Stimulated activated naive B cell treated with anti-CD40 and anti-IgM and Interleukin-4, amounts not matched to agents 10 μg/mL and 1 μg/mL and 100 μg/mL, for 72 hours (primary cell): ENCODE measurements at regions not wholly inside any gene's neighbourhood (a gene's known extent, or its start where the extent isn't known, plus 50 kb on each side); places are given as distances from the start of the nearest gene placed in this dataset.

Source experiments
- ATAC-seq, 2 donors: fragments of 150-1000 bp; cut with Tn5 transposase; replicated peaks; 2 replicates each; pipeline ENCODE4 v1.10.0; 2021; ENCODE audit warnings: moderate library complexity in 1 of 2
- DNase-seq: peaks from one replicate; pipeline ENCODE4 v3.0.0; 2021
- H3K27ac Mint-ChIP-seq: one replicate; pipeline ENCODE4 v1.8.0; 2022; ENCODE audit warnings: mild to moderate bottlenecking, mixed read lengths
- H3K27me3 Mint-ChIP-seq, 2 donors: one replicate each; pipeline ENCODE4 v1.8.0; 2022; ENCODE audit warnings: mixed read lengths in 2 of 2
- H3K36me3 Mint-ChIP-seq, 2 donors: one replicate each; pipeline ENCODE4 v1.8.0; 2022; ENCODE audit warnings: mixed read lengths in 2 of 2, mild to moderate bottlenecking in 1 of 2
- H3K4me1 Mint-ChIP-seq, 2 donors: one replicate each; pipeline ENCODE4 v1.8.0; 2022; ENCODE audit warnings: mixed read lengths in 2 of 2, mild to moderate bottlenecking in 1 of 2
- H3K4me3 Mint-ChIP-seq, 2 donors: one replicate each; pipeline ENCODE4 v1.8.0; 2022; ENCODE audit warnings: mild to moderate bottlenecking in 2 of 2, mixed read lengths in 2 of 2, moderate library complexity in 1 of 2
- H3K9me3 Mint-ChIP-seq, 2 donors: one replicate each; pipeline ENCODE4 v1.8.0; 2022; ENCODE audit warnings: mixed read lengths in 2 of 2, mild to moderate bottlenecking in 1 of 2

DNA sequence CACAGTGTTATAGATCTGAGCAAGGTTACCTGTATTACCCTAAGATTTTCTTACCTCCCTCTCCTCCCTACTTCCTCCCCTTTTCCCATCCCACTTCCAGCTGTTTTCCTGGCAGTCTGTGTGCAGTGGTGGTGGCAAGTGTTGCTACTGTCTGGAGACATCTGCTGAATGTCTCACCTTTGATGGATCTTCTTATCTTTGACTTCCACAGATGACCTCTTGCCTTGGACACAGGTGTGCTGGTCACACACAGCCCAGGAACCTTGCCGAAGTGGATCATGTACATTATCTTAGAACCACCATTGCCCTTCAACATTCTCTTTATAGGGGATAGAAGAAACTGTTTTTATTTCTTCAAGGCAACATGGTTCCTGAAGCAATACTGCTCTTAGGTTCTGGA is 245.1 kb downstream of the UTP18 start:
- Mint-ChIP-seq H3K4me1 (no peaks in the 10 kb centered on the region), H3K4me3 (no peak overlapping the region), H3K27me3 (peaks cover 12 to 23% of the 10 kb centered on the region in 2 donors), H3K9me3 (no peaks in the 10 kb centered on the region), H3K27ac (no peak overlapping the region), H3K36me3 (no peaks in the 10 kb centered on the region)
- no peak for ATAC-seq
- no peak for DNase-seq

DNA sequence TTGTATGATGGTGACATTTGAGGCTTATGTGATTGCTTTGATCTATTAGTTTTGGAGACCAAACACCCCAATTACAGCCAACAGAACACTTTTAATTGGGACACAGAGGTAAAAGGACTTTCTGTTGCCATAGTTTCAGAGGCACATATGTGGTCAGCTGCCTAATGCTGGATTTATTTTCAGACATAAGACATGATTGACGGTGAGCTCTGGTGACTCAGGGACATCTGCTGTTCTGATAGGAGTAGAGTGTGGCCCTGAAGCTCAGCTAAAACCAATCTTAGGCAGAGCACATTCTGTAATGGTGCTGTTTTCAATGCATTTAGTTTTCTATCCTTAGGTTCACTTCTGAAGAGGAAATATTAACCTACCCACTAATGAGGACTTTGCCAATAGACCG is 247.1 kb downstream of the UTP18 start:
- DNase-seq: no peak
- Mint-ChIP-seq H3K27me3 (peaks cover 15 to 27% of the 10 kb centered on the region in 2 donors), H3K4me3 (no peak overlapping the region), H3K4me1 (no peaks in the 10 kb centered on the region), H3K9me3 (no peaks in the 10 kb centered on the region), H3K36me3 (no peaks in the 10 kb centered on the region), H3K27ac (no peak overlapping the region)
- no peak for ATAC-seq

DNA sequence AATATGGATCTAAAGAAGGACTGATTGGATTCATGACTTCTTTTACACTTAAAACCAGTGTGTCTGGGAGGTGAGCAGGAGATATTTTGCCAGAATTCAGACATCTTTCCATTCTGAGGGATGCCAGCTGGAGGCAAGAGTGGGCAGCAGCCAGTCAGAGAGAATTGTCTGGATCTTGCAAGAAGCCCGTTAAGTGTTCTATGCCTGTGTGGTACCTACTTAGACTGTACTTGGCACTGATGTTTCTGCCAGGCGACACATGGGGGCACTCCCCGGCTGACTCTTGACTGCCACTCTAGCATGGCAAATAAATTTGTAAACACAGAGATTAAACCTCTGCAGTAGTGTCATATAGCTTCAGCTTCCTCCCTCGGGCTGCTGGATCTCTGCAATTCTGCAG is 247.7 kb downstream of the UTP18 start:
- no peaks in the 10 kb centered on the region for H3K4me1 Mint-ChIP-seq
- H3K36me3 Mint-ChIP-seq: no peaks in the 10 kb centered on the region
- H3K27me3 Mint-ChIP-seq: peaks cover 15 to 27% of the 10 kb centered on the region in 2 donors
- ATAC-seq (no peak), DNase-seq (no peak)
- H3K9me3 Mint-ChIP-seq: no peaks in the 10 kb centered on the region
- no peak overlapping the region for H3K4me3 Mint-ChIP-seq
- H3K27ac Mint-ChIP-seq: no peak overlapping the region

DNA sequence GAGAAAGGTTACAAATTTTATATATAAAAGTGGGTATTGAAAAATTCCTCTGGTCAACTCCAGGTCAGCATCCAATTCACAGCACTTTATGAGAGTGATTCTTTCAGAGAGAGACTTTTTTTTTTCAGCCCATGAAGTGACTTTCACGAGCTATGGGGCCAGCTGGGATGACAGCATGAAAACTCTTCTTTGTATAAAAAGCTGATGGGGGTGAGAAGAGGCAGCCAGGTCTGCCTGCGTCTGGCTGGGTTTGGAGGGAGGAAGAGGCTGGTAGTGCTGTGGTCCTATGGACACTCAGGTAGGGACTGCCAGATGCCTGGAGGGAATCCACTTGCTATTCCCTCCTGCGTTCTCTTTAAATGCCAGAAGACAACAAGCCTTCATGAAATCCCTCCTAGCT is 250.6 kb downstream of the UTP18 start:
- Mint-ChIP-seq H3K27me3 (peaks cover 7 to 20% of the 10 kb centered on the region in 2 donors), H3K36me3 (no peaks in the 10 kb centered on the region), H3K4me3 (no peak overlapping the region), H3K27ac (no peak overlapping the region), H3K9me3 (no peaks in the 10 kb centered on the region), H3K4me1 (no peaks in the 10 kb centered on the region)
- ATAC-seq: no peak
- DNase-seq: no peak

DNA sequence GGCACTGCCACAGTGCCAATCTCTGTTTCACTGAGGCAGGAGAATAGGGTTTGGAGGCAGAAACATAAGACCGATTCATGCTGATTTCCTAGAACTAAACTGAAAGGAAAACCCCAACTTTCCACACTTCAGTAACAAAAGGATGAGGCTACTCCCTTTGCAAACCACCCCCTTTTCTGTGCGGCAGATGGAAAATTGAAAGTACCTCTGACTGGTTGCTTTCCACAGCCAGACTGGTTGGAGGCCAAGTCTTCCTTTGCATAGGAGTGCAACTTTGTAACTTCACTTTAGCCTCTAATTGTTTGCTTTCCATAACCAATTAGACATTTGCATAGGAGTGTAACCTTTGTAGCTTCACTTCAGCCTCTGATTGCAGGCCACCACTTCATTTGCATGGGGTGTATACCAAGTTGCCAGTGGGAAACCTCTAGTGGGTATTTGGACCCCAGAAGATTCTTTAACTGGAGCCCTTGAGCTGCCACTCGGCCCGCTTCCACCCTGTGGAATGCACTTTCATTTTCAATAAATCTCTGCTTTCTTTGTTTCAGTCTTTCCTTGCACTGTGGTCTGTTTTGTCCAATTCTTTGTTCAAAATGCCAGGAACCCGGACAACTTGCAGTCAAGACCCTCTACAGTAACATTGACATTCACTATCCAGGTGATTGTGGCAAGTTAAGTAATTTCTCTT is 252.0 kb downstream of the UTP18 start:
- no peak overlapping the region for H3K27ac Mint-ChIP-seq
- DNase-seq (no peak), ATAC-seq (no peak)
- peaks cover 3 to 4% of the 10 kb centered on the region in 2 donors for H3K9me3 Mint-ChIP-seq
- H3K4me3 Mint-ChIP-seq: no peak overlapping the region
- H3K27me3 Mint-ChIP-seq: peaks cover 16 to 27% of the 10 kb centered on the region in 2 donors
- H3K36me3 Mint-ChIP-seq: no peaks in the 10 kb centered on the region
- H3K4me1 Mint-ChIP-seq: no peaks in the 10 kb centered on the region

DNA sequence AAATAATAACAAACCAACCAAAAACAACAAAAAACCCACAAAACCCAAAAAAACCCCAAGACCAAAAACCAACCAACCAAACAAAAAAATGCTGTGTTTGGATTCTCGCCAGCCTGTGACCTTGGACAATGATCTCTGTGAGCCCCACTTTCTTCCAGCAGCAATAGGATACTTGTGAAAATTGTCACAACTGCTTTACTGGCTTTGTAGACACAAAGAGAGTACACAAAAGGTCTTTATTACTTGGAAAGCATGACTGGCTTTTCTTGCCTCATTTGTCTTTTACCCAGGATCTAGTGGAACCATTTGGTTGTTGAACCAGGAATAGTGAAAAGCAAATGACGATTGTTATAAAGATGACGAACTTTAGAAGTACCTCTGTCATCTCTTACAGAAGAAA is 256.6 kb downstream of the UTP18 start:
- Mint-ChIP-seq H3K36me3 (no peaks in the 10 kb centered on the region), H3K27me3 (peaks cover 8 to 19% of the 10 kb centered on the region in 2 donors), H3K9me3 (peaks cover 3 to 4% of the 10 kb centered on the region in 2 donors), H3K4me1 (no peaks in the 10 kb centered on the region), H3K27ac (no peak overlapping the region), H3K4me3 (no peak overlapping the region)
- ATAC-seq (no peak), DNase-seq (no peak)

DNA sequence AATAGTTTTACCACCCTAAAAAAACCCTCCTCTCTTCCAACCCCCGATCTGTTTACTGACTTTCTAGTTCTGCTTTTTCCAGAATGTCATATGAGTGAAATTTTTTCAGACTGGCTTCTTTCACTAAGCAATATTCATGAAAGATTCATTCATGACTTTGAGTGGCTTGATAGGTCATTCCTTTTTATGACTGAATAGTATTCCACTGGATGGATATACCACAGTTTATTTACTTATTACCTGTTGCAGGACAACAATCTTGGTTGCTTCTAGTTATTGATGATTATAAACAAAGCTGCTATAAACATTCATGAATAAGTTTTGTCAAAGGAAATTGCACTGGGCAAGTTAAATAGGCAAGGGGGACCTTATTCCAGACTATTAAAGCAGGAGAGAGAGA is 264.2 kb downstream of the UTP18 start:
- Mint-ChIP-seq H3K27ac (no peak overlapping the region), H3K27me3 (peaks cover 3 to 17% of the 10 kb centered on the region in 2 donors), H3K4me3 (no peak overlapping the region), H3K4me1 (no peaks in the 10 kb centered on the region), H3K36me3 (no peaks in the 10 kb centered on the region), H3K9me3 (peaks cover 5 to 10% of the 10 kb centered on the region in 2 donors)
- ATAC-seq (no peak), DNase-seq (no peak)

DNA sequence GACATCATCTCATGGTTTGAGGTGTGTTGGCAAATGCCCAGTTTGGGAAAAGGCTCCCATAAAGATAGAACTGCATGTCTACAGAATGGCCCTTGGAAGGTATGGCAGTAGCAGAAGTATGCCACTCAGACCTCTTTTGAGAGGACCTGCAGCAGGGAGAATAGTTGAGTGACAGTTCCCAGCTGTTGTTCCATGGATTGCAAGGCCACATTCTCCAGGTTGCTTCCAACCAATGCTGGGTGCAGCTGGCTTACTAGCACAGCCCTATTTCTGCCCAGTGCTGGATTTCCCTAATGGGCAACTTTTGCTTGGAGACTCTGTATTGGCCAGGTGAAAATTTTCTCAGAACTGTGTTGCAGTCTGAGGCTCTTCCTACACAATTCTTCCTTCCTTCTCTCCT is 266.2 kb downstream of the UTP18 start:
- Mint-ChIP-seq H3K4me3 (no peak overlapping the region), H3K27me3 (peaks cover 3 to 17% of the 10 kb centered on the region in 2 donors), H3K4me1 (no peaks in the 10 kb centered on the region), H3K27ac (no peak overlapping the region), H3K36me3 (no peaks in the 10 kb centered on the region), H3K9me3 (peaks cover 5 to 10% of the 10 kb centered on the region in 2 donors)
- ATAC-seq: no peak
- DNase-seq: no peak

DNA sequence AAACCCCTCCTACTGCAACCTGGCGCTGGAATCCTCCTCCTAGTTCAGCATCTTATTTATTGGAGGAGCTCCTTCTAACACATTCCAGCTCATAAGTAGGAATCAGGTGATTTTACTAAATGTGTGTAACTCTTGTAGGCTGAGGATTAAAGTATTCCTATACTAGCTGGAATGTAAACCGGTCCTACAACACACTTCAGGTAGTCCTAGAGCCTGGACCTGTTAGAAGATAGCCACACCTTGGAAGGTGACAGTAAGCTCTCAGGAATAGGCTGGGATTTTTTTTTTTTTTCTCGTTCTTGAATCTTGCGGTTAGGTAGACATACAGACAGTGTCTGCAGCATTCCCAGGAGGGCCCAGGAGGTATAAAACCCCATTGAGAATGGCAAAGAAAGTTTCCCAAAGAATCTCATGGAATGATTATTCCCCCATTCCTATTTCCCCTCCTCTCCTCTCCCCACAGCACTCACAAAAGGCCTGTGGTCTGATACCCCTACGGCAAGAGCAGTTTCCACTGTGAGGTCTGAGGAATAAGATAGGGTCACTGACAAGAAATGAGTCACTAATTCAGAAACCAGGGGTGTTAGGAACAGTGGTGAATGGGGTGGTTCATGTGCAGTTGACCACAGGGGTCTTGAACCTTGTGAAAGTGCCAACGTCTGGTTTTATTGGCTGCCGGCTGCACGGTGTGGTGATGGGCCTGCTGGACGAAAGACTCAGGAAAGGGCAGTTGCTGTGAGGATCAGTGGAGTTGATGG is 267.1 kb downstream of the UTP18 start:
- Mint-ChIP-seq H3K4me3 (no peak overlapping the region), H3K9me3 (peaks cover 5 to 10% of the 10 kb centered on the region in 2 donors), H3K27ac (no peak overlapping the region), H3K36me3 (no peaks in the 10 kb centered on the region), H3K27me3 (peaks cover 3 to 12% of the 10 kb centered on the region in 2 donors), H3K4me1 (no peaks in the 10 kb centered on the region)
- ATAC-seq (no peak), DNase-seq (no peak)

DNA sequence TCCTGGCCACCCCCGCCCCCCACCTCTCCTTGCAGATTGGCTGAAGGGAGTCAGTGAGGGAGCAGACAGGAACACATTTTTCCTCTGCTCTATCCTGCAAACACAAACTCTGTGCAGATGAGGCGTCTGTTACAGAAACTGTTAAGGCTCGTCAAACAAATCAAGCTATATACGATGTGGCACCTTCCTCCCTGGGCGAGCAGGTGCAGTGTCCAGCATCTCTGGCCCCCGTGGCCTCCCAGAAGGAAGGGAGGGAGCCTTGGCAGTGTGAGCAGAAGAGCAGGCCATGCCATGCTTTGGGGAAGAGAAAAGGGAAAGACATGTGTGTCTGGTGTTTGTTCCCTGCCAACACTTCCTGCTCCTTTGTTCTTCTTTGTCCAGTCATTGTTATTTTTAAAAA is 267.8 kb downstream of the UTP18 start:
- Mint-ChIP-seq H3K36me3 (no peaks in the 10 kb centered on the region), H3K27ac (no peak overlapping the region), H3K4me1 (no peaks in the 10 kb centered on the region), H3K4me3 (no peak overlapping the region), H3K9me3 (peaks cover 5 to 10% of the 10 kb centered on the region in 2 donors), H3K27me3 (peaks cover 3 to 12% of the 10 kb centered on the region in 2 donors)
- ATAC-seq (no peak), DNase-seq (no peak)

DNA sequence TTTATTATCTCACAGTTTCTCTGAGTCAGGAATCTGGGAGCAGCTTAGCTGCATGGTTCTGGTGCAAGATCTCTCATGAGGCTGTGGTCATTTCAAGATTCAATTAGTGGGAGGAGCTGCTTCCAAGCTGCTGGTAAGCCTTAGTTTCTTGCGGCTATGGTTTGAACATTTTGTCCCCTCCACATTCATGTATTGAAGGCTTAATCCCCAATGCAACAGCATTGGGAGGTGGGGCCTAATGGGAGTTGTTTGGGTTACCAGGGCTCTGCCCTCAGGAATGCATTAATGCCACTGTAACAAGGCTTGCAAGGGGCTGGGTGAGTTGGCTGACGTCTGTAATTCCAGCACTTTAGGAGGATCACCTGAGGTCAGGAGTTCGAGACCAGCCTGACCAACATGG is 272.9 kb downstream of the UTP18 start:
- no peak overlapping the region for H3K27ac Mint-ChIP-seq
- H3K4me1 Mint-ChIP-seq: no peaks in the 10 kb centered on the region
- no peaks in the 10 kb centered on the region for H3K36me3 Mint-ChIP-seq
- no peak overlapping the region for H3K4me3 Mint-ChIP-seq
- no peak for ATAC-seq
- no peaks in the 10 kb centered on the region for H3K9me3 Mint-ChIP-seq
- no peak for DNase-seq
- peaks cover 4 to 7% of the 10 kb centered on the region in 2 donors for H3K27me3 Mint-ChIP-seq

DNA sequence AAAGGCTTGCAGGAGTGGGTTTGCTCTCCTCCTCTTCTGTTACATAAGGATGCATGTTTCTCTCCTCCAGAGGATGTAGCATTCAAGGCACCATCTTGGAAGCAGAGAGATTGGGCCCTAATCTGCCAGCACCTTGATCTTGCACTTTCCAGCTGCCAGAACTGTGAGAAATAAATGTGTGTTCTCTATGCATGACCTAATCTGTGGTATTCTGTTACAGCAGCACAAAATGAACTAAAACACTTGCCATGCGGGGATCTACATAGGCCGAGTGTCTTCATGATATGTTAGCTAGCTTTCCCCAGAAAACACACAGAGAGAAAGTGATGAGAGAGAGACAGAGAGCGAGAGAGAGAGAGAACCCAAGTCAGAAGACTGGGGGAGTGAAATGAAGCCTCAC is 273.5 kb downstream of the UTP18 start:
- Mint-ChIP-seq H3K27me3 (peaks cover 4 to 7% of the 10 kb centered on the region in 2 donors), H3K4me1 (no peaks in the 10 kb centered on the region), H3K27ac (no peak overlapping the region), H3K4me3 (no peak overlapping the region), H3K9me3 (no peaks in the 10 kb centered on the region), H3K36me3 (no peaks in the 10 kb centered on the region)
- DNase-seq (no peak), ATAC-seq (no peak)

DNA sequence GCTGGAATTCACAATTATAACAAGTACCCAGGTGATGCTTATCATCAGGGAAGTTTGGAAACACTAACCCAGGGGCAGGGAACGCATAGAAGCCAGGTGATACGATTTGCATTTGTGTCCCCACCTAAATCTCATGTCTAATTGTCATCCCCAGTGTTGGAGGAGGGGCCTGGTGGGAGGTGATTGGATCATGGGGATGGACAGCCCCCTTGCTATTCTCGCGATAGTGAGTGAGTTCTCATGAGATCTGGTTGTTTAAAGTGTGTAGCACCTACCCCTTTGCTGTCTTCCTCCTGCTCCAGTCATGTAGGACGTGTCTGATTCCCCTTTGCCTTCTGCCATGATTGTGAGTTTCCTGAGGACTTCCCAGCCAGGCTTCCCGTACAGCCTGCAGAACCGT is 276.3 kb downstream of the UTP18 start:
- Mint-ChIP-seq H3K36me3 (no peaks in the 10 kb centered on the region), H3K4me1 (no peaks in the 10 kb centered on the region), H3K27me3 (peaks cover 4 to 7% of the 10 kb centered on the region in 2 donors), H3K4me3 (no peak overlapping the region), H3K9me3 (peaks cover 0 to 3% of the 10 kb centered on the region in 2 donors), H3K27ac (no peak overlapping the region)
- ATAC-seq (no peak), DNase-seq (no peak)

DNA sequence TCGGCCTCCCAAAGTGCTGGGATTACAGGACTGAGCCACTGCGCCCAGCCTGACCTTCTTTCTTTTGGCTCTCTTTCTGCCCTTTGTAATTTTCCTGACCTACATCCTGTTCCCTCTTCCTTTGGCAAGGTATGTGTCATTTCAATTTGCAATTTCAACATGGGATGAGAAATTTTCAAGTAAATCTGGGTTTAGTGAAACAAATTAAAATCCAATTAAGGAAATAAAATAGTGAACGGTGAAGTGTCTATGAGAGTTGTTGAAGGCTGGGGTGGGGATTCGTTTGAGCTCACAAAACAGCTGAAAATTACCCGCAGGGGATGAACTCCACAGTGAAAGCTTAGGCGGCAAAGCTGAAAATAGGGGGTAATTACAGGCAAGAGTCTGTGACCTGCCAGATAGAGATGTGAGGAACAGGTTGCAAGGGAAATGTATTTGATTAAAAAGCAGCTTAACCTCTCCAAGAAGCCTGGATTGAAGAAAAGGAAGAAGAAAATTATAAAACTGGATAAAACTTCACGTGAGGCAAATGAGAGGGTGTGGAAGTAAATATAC is 277.7 kb downstream of the UTP18 start:
- DNase-seq (no peak), ATAC-seq (no peak)
- Mint-ChIP-seq H3K9me3 (peaks cover 0 to 3% of the 10 kb centered on the region in 2 donors), H3K27ac (no peak overlapping the region), H3K4me1 (no peaks in the 10 kb centered on the region), H3K36me3 (no peaks in the 10 kb centered on the region), H3K27me3 (peaks cover 4 to 7% of the 10 kb centered on the region in 2 donors), H3K4me3 (no peak overlapping the region)

DNA sequence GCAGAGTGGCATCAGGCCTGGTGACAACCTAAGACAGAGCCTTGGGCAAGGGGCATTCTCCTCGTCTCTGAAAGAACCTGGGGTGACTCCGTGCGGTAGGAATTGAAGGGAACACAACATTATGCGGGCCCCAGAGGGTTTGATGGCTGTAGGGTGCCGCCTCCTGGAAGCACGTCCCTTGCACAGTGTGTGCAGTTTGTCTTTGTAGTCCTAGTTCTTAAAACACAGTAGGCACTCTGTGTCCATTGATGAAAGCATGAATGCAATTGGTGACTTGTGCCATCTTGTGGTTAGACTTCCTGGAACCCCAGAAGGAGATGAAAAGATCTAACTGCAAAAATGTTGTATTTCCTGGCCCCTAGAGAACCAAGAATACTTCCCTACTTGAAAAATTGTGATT is 279.8 kb downstream of the UTP18 start:
- ATAC-seq: no peak
- H3K27ac Mint-ChIP-seq: no peak overlapping the region

More for the DNA sequence above, 279.8 kb downstream of the UTP18 start:
- H3K27me3 Mint-ChIP-seq: peaks cover 4 to 7% of the 10 kb centered on the region in 2 donors
- H3K36me3 Mint-ChIP-seq: no peaks in the 10 kb centered on the region
- H3K4me3 Mint-ChIP-seq: no peak overlapping the region
- H3K9me3 Mint-ChIP-seq: peaks cover 0 to 3% of the 10 kb centered on the region in 2 donors
- DNase-seq: no peak
- no peaks in the 10 kb centered on the region for H3K4me1 Mint-ChIP-seq
